KMS-11 (cell line): ENCODE measurements at regions not wholly inside any gene's neighbourhood (a gene's known extent, or its start where the extent isn't known, plus 50 kb on each side); places are given as distances from the start of the nearest gene placed in this dataset.

Source experiments
- H2AFZ ChIP-seq: fragments of 200-600 bp; sonication (generic); 2 replicates; pipeline ENCODE4 v1.6.1; 2016; ENCODE audit warnings: antibody characterized with exemption, mixed run types, low read depth
- H3K27ac ChIP-seq: fragments of 200-600 bp; sonication (generic); 2 replicates; pipeline ENCODE4 v1.6.1; 2016; ENCODE audit warnings: mild to moderate bottlenecking, mixed run types
- H3K27me3 ChIP-seq: fragments of 200-600 bp; sonication (generic); 2 replicates; pipeline ENCODE4 v1.6.1; 2017; ENCODE audit warnings: mild to moderate bottlenecking, low read depth, mixed run types, moderate library complexity; ENCODE audit not compliant: insufficient read depth
- H3K36me3 ChIP-seq: fragments of 200-600 bp; sonication (generic); 2 replicates; pipeline ENCODE4 v1.6.1; 2017; ENCODE audit warnings: mild to moderate bottlenecking, mixed run types; ENCODE audit not compliant: insufficient read depth
- H3K4me1 ChIP-seq: fragments of 200-600 bp; sonication (generic); 2 replicates; pipeline ENCODE4 v1.6.1; 2016; ENCODE audit warnings: mild to moderate bottlenecking, low read depth, mixed run types; ENCODE audit not compliant: poor library complexity, severe bottlenecking
- H3K4me2 ChIP-seq: fragments of 200-600 bp; sonication (generic); 2 replicates; pipeline ENCODE4 v1.7.0; 2016; ENCODE audit warnings: mild to moderate bottlenecking, mixed run types
- H3K4me3 ChIP-seq: fragments of 200-600 bp; sonication (generic); IDR thresholded peaks from 2 replicates; pipeline ENCODE4 v1.6.1; 2017; ENCODE audit warnings: low read depth, low read length, mixed read lengths; ENCODE audit not compliant: insufficient read depth
- H3K79me2 ChIP-seq: fragments of 200-600 bp; sonication (generic); 2 replicates; pipeline ENCODE4 v1.6.1; 2016; ENCODE audit warnings: low read depth, mixed run types; ENCODE audit not compliant: insufficient read depth
- H3K9ac ChIP-seq: fragments of 200-600 bp; sonication (generic); 2 replicates; pipeline ENCODE4 v1.6.1; 2016; ENCODE audit warnings: mild to moderate bottlenecking, mixed run types
- H4K20me1 ChIP-seq: fragments of 200-600 bp; sonication (generic); 2 replicates; pipeline ENCODE4 v1.6.1; 2016; ENCODE audit warnings: mild to moderate bottlenecking, mixed run types; ENCODE audit not compliant: insufficient read depth
- TF ChIP-seq, protein P1 (sequence below): fragments of 200-600 bp; sonication (generic); conservative IDR thresholded peaks from 2 replicates; pipeline ENCODE4 v1.6.1; 2017; ENCODE audit warnings: low read depth, mild to moderate bottlenecking, antibody characterized with exemption, low read length, moderate library complexity, mixed read lengths

DNA sequence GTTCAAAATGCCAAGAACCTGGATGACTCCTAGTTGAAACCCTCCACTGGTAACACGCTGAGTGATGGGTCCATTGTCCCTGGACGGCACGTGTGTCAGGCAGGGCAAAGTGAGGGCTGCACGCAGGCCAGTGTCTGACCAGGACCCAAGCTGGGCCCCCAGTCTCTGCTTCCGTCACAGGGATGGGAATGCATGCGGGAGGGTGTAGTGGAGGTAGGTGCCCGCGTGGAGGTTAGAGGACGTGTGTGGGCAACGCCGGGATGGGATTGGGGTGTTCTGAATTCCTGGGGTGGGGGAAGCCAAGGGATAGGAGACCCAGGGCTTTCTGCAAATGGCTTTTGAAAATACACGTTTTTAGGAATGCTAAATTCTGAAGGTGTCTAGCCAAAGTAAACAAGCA, 943.3 kb downstream of the BRD1 start:
- Histone ChIP-seq H3K27me3 (no peaks in the 10 kb centered on the region), H3K36me3 (no peaks in the 10 kb centered on the region), H3K27ac (no peak overlapping the region), H4K20me1 (no peaks in the 10 kb centered on the region), H3K4me2 (no peak overlapping the region), H3K79me2 (no peaks in the 10 kb centered on the region), H3K4me1 (no peaks in the 10 kb centered on the region), H3K9ac (no peak overlapping the region), H2AFZ (no peak overlapping the region), H3K4me3 (no peak overlapping the region)
- TF ChIP-seq, protein P1, sequence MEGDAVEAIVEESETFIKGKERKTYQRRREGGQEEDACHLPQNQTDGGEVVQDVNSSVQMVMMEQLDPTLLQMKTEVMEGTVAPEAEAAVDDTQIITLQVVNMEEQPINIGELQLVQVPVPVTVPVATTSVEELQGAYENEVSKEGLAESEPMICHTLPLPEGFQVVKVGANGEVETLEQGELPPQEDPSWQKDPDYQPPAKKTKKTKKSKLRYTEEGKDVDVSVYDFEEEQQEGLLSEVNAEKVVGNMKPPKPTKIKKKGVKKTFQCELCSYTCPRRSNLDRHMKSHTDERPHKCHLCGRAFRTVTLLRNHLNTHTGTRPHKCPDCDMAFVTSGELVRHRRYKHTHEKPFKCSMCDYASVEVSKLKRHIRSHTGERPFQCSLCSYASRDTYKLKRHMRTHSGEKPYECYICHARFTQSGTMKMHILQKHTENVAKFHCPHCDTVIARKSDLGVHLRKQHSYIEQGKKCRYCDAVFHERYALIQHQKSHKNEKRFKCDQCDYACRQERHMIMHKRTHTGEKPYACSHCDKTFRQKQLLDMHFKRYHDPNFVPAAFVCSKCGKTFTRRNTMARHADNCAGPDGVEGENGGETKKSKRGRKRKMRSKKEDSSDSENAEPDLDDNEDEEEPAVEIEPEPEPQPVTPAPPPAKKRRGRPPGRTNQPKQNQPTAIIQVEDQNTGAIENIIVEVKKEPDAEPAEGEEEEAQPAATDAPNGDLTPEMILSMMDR: no peak

DNA sequence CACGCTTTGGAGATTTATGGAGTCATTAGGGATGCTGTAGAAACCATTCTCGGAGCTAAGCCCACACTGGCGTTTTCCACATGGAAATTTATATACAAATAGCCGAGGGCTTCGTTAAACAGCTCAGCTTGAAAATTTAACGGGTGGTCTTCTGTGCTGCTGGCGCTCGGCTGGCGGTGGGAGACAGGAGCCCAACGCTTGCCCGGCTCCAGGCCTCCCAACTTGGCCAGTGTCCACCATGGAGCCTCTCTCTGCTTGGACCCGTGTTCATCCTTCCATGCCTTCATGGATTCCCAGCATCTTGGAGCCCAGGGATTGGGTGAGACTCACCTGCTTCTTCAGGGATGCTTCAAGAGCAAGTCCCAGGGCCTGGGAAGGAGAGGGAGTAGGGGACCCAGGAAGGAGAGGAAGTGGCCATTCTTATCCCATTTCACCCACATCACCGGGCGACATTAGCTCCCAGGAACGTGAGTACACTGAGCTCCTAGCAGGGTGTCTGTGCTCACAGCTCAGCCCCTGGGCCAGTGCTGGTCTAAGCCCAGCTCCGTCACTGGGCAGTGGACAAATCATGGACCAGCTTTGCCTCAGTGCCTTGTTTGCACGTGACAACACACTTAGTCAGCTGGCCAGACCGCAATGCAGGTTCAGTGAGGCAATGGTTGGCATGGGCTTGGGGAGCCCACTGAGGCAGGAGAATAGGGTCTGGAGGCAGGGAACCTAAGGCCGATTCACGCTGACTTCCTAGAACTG, 944.3 kb downstream of the BRD1 start:
- Histone ChIP-seq H2AFZ (no peak overlapping the region), H4K20me1 (no peaks in the 10 kb centered on the region), H3K4me2 (no peak overlapping the region), H3K4me3 (no peak overlapping the region), H3K4me1 (no peaks in the 10 kb centered on the region), H3K79me2 (no peaks in the 10 kb centered on the region), H3K9ac (no peak overlapping the region), H3K36me3 (no peaks in the 10 kb centered on the region), H3K27me3 (no peaks in the 10 kb centered on the region), H3K27ac (no peak overlapping the region)
- TF ChIP-seq, protein P1: no peak

GRCh38 chr22:48882636-48883200, 945.0 kb downstream of the BRD1 start:
- Histone ChIP-seq H3K4me3 (no peak overlapping the region), H3K36me3 (no peaks in the 10 kb centered on the region), H2AFZ (no peak overlapping the region), H3K79me2 (no peaks in the 10 kb centered on the region), H3K27me3 (no peaks in the 10 kb centered on the region), H4K20me1 (no peaks in the 10 kb centered on the region), H3K27ac (no peak overlapping the region), H3K4me1 (no peaks in the 10 kb centered on the region), H3K4me2 (no peak overlapping the region), H3K9ac (no peak overlapping the region)
- TF ChIP-seq, protein P1: no peak

DNA sequence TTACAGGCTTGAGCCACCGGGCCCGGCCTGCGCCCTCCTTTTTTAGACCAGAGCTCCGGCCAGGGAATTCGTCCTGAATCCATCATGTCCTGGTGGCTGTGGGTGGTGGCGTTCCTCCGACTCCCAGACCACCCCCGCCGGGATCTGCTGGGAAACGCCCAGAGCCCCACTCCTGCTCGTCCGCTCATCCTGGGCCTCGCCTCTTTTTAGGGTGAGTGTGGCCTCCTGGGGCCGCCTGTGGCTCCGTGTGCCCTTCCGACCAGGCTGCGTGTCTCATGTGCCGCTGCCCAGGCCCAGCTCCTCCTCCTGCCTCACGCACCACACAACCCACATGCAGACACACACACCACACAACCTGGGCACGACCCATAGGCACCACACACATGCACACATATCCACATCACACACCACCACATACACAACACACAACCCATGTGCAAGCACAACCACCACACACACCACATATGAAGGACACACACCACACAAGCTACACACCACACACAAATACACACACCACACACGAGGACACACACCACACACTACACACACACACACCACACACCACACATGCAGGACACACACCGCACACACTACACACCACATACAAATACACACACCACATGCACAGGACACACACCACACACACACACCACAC, 946.2 kb downstream of the BRD1 start:
- Histone ChIP-seq H3K4me1 (no peaks in the 10 kb centered on the region), H3K79me2 (no peaks in the 10 kb centered on the region), H3K27me3 (no peaks in the 10 kb centered on the region), H3K27ac (no peak overlapping the region), H4K20me1 (no peaks in the 10 kb centered on the region), H3K9ac (no peak overlapping the region), H3K36me3 (no peaks in the 10 kb centered on the region), H3K4me2 (no peak overlapping the region), H3K4me3 (no peak overlapping the region), H2AFZ (no peak overlapping the region)
- TF ChIP-seq, protein P1: no peak
